ENCODE measurements at regions not wholly inside any gene's neighbourhood (a gene's known extent, or its start where the extent isn't known, plus 50 kb on each side); places are given as distances from the start of the nearest gene placed in this dataset.

DNA sequence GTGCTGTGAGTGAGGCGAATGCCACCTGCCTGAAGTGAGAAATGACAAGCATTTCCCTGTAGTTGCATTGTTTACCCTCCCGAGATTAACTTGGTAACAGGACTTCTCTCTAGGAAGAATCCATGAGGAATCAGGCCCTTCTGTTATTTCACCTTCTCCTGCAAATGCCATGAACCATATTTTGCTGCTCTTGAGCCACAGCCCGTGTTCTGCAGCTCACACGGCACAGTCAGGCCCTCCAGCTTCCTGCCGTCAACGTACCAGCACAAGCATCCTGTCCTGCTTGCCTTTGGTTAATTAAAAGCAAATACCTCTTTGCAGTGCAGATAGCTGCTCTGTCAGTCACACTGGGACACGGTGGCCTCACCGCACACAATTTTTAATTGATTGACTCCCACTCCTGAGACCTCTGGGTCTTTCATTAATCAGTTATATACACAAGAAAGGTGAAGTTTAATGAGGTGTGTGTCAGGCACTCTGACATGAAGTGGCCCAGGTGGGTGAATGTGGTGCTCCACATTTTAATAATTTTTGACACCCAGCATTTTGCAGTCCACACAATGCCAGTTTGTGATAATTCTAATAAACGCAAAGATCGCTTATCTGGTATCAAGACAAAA, 95.3 kb upstream of the ASB18 start:
- TF ChIP-seq, protein P1, sequence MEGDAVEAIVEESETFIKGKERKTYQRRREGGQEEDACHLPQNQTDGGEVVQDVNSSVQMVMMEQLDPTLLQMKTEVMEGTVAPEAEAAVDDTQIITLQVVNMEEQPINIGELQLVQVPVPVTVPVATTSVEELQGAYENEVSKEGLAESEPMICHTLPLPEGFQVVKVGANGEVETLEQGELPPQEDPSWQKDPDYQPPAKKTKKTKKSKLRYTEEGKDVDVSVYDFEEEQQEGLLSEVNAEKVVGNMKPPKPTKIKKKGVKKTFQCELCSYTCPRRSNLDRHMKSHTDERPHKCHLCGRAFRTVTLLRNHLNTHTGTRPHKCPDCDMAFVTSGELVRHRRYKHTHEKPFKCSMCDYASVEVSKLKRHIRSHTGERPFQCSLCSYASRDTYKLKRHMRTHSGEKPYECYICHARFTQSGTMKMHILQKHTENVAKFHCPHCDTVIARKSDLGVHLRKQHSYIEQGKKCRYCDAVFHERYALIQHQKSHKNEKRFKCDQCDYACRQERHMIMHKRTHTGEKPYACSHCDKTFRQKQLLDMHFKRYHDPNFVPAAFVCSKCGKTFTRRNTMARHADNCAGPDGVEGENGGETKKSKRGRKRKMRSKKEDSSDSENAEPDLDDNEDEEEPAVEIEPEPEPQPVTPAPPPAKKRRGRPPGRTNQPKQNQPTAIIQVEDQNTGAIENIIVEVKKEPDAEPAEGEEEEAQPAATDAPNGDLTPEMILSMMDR (IDR thresholded peaks at IDR 0.05; ENCODE audit: low read depth, low read length, missing control alignments) = no peak
- in situ Hi-C loops (cut with HindIII; ENCODE audit: low sequenced_read_pairs) = no loop called here
- DNase-seq (ENCODE audit: low read depth) = no peak
- no peak overlapping the region for H3K4me3 ChIP-seq (ENCODE audit: low read depth, low read length)

DNA sequence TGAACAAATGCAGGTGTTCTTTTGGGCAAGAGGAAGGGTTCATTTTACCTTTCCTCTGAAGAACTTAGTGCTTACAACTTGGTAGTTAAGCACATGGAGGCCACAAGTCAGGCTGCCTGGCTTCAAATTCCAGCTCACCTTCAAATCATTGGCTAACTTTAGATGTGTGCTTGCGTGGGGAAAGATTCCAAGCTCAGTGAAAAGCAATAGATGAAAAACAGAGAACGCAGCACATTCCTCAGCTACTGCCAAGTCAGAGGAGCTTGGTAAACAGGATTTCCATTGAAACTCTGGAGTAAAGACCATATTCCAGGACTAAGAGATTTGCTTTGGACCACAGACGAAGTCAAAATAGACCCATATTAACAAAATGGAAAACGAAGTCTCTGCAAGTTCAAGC, 96.3 kb upstream of the ASB18 start:
- in situ Hi-C loops (cut with HindIII; ENCODE audit: low sequenced_read_pairs) = no loop called here
- DNase-seq (ENCODE audit: low read depth) = peak; percentile 28
- H3K4me3 ChIP-seq (ENCODE audit: low read depth, low read length) = no peak overlapping the region
- TF ChIP-seq, protein P1 (IDR thresholded peaks at IDR 0.05; ENCODE audit: low read depth, low read length, missing control alignments) = no peak

DNA sequence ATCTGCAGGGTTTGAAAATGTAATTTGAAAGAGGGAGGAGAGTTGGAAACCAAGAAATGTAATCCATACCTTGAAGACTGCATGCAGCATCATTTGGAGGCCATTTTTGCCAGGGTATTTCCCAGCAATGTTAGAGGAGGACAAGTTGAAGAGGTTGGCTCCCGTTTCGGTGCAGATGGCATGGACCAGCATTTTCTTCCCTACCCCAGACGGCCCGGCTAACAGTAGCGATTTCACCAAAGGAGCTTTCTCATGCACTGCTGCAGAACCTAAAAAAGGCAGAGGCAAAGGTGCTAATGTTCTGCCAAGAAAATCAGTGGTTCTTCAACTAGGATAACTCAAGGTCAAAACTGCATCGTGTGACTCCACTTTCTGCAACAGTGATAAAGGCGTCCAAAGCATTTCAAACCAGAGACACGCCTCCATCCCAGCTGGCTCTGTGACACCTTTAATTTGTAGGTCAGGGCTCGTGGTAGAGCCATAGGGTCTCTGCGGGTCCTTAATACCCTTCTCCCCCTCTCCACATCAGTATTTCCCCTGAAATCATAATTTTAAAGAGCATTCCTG, 99.6 kb upstream of the ASB18 start:
- no peak overlapping the region for H3K4me3 ChIP-seq (ENCODE audit: low read depth, low read length)
- in situ Hi-C loops (cut with HindIII; ENCODE audit: low sequenced_read_pairs) = no loop called here
- no peak for DNase-seq (ENCODE audit: low read depth)
- TF ChIP-seq, protein P1 (IDR thresholded peaks at IDR 0.05; ENCODE audit: low read depth, low read length, missing control alignments) = no peak

DNA sequence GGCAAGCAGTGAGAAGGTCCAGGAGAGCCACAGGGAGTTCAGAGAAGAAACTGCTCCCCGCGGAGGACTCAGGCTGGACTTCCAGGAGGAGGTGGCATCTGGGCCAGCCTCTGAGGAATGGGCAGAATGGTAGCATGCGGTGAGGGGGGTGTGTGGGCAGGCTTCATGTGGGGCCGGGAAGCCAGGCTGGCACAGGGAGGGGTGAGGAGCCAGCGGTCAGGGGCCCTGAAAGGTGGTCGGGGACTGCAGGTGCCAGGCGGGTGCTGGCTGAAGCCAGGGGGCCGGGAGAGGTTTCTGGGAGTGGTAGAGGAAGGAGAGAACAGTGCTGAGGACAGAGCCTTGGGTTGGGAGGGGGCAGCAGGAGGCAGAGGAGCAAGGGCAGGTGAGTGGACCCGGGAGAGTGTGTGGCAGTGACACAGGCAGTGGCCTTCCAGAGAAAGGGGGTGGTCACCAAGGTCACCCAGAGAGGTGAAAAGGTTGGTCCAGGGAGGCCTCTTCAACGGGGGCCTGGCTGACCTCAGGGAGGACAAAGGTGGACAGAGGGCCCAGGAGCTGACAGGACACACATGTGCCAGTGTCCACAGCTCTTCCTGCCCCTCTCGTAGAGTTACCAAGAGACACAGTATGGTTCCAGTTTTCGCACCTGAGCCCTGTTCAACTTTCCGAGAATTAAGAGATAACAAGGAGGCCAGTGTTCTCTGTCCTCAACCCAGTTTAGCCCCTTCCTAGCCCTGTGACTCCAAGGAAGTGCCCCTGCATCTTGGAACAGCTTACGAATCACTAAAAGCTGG, 101.2 kb upstream of the ASB18 start:
- TF ChIP-seq, protein P1 (IDR thresholded peaks at IDR 0.05; ENCODE audit: low read depth, low read length, missing control alignments) = no peak
- DNase-seq (ENCODE audit: low read depth) = no peak
- in situ Hi-C loops (cut with HindIII; ENCODE audit: low sequenced_read_pairs) = no loop called here
- H3K4me3 ChIP-seq (ENCODE audit: low read depth, low read length) = no peak overlapping the region

DNA sequence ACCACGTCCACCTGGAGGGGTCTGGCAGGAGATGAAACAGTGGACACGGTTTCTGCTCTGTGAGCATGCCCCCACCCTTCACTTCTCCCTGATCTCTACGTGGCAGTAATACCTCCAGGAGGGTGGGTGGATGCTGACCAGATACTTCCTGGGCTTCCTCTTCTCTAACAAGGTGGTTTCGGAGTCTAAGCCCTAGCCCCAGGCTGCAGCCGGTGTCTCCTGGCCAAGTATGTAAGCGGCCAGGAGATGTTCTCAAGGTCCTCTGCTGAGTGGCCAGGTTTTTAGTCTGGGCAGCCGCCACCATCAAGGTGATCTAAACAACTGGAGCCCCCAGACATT, 101.8 kb upstream of the ASB18 start:
- no peak overlapping the region for H3K4me3 ChIP-seq (ENCODE audit: low read depth, low read length)
- in situ Hi-C loops (cut with HindIII; ENCODE audit: low sequenced_read_pairs) = no loop called here
- no peak for DNase-seq (ENCODE audit: low read depth)
- TF ChIP-seq, protein P1 (IDR thresholded peaks at IDR 0.05; ENCODE audit: low read depth, low read length, missing control alignments) = no peak

DNA sequence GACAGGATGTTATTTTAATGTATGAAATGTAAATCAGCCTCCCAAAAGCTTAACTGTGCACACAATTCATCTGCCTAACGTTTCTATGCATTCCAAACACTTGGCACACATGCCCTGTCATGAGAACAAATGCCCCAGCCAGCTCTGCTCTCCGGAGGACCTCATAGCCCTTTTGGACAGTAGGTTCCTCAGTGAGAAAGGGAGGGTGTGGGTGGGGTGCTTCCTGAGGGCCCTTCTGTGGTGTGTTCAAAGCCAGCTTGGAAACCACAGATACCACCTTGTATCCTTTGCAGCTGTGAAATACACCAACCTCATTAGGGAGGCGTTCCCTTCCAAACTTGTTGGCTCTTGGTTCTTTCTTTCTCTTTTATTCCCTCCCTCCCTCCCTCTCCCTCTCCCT, 102.2 kb upstream of the ASB18 start:
- TF ChIP-seq, protein P1 (IDR thresholded peaks at IDR 0.05; ENCODE audit: low read depth, low read length, missing control alignments) = no peak
- in situ Hi-C loops (cut with HindIII; ENCODE audit: low sequenced_read_pairs) = no loop called here
- no peak overlapping the region for H3K4me3 ChIP-seq (ENCODE audit: low read depth, low read length)
- no peak for DNase-seq (ENCODE audit: low read depth)

All from astrocyte of the cerebellum (primary cell).